Thyroid gland (tissue), 4 donors: ENCODE measurements at regions not wholly inside any gene's neighbourhood (a gene's known extent, or its start where the extent isn't known, plus 50 kb on each side); places are given as distances from the start of the nearest gene placed in this dataset.

Experiments
- POLR2A ChIP-seq, 2 donors: fragments of 450-650 bp; IDR thresholded peaks; one replicate each; pipeline ENCODE4 v1.6.1; 2017; ENCODE audit warnings: antibody characterized with exemption in 2 of 2, mild to moderate bottlenecking in 2 of 2, moderate library complexity in 1 of 2
- TF ChIP-seq, protein P1 (sequence below), 6 experiments: fragments of 200-600 bp in 3 of 6; fragments of 450-650 bp in 3 of 6; sonication (generic) in 3 of 6; IDR thresholded peaks; one replicate each; pipeline ENCODE4 v1.5.1; 2016 to 2019; ENCODE audit warnings: antibody characterized with exemption in 6 of 6, mild to moderate bottlenecking in 2 of 6, inconsistent platforms in 1 of 6, moderate library complexity in 1 of 6

DNA sequence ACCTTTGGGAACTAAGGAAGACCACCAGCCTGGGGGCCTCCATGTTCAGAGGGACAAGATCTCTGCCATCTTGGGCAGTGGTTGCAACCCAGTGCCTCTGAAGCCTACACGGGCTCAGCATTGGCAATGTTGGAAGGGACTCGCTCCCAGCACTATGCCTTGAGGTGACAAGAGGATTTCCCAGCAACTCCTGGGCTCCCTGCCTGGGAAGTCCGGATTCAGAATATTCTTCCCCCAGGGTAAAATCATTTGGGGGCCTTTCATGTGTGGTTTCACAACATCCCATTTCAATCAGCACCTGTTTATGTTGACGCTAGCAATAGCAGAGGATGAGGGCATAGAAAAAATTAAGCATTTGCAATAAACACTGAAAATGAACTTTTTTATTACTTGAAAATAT lies 509.8 kb upstream of the MGMT start:
- TF ChIP-seq, protein P1, sequence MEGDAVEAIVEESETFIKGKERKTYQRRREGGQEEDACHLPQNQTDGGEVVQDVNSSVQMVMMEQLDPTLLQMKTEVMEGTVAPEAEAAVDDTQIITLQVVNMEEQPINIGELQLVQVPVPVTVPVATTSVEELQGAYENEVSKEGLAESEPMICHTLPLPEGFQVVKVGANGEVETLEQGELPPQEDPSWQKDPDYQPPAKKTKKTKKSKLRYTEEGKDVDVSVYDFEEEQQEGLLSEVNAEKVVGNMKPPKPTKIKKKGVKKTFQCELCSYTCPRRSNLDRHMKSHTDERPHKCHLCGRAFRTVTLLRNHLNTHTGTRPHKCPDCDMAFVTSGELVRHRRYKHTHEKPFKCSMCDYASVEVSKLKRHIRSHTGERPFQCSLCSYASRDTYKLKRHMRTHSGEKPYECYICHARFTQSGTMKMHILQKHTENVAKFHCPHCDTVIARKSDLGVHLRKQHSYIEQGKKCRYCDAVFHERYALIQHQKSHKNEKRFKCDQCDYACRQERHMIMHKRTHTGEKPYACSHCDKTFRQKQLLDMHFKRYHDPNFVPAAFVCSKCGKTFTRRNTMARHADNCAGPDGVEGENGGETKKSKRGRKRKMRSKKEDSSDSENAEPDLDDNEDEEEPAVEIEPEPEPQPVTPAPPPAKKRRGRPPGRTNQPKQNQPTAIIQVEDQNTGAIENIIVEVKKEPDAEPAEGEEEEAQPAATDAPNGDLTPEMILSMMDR (IDR thresholded peaks at IDR 0.05), result no peak
- TF ChIP-seq POLR2A (IDR thresholded peaks at IDR 0.05), result no peak
